Glomerular endothelial cell (primary cell): ENCODE measurements at regions not wholly inside any gene's neighbourhood (a gene's known extent, or its start where the extent isn't known, plus 50 kb on each side); places are given as distances from the start of the nearest gene placed in this dataset.
"Not testable (repeated sequence)": the region's sequence is repeated elsewhere in the genome, so short reads cannot be mapped to it uniquely, and the experiment has no call there.

Experiments used
- DNase-seq: peaks from one replicate; pipeline ENCODE4 v3.0.0-alpha.2; 2011; ENCODE audit warnings: low read depth, low spot score; ENCODE audit errors: extremely low read depth

DNA sequence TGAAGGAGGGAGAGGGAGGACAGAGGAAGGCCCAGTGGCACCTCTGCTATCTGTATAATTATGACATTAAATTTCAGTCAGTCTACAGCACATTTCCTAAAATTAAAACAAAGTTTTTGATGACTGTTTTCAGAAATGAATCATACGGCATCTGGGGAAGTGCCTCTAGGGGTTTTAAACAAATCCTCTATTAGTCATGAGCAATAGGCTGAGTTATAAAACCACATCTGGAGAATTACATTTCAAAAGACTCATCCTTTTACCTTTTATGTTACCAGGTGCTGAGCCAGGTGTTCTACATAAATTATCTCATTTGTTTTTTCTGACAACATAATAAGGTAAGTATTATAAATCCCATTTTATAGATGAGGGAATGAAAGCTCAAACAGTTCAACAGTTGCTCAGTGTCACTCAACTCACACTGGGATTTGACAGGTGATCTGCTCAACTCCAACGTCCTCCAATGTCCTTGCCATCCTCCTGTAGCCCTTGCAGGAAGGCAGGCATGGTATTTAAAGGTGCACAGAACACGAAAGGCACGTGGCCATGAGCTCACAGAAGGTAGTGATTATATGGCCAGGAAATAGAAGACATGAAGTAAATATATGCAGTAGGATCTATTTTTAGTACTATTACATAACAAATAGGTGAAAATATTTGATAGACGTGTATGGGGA, 184.2 kb upstream of the MAN1A1 start:
- no peak for DNase-seq

DNA sequence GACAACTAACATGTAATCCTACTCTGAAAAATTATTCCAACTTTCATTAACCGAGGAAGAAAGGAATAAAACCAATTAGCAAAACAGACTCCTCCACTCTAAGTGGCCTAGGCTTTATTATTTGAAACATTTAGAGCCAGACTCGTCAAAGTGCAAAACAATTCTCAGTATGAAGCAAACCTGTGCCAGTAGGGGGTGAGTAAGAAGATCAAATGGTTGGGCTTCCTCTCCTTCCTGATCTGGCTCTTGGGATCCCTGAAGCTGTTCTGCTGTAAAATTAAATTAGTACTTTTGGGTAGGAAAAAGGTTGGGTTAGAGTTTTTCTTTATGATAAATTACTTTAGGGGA, 177.6 kb upstream of the MAN1A1 start:
- DNase-seq = no peak

DNA sequence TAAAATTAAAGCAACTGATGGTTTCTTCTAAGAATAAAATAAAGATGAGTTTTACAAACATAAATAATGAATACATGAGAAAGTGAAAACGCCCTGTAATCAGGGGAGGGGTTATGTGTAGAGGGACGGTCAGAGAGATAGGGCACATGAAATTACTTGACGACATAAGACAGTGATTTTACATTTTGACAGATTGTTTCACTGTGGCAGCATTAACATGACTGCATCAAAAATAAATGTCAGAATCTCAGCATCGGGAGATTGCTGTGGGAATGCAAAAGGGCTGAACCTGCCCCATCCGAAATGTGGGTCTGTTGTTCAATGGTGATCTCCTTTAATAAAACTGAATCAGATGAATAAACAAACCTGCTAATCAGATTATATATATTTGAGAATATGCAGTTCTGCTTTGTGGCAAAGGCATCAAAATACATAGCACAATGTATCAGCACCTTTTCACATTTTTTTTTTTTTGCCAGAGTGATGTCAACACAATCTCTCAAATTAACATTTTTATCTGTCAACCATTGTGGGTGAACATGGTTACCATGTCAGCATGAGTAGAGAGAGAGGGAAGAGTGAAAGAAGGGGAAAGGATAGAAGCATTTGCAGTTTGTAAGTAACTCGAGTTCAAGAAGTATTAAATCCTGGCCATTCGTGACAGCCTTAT, 177.1 kb upstream of the MAN1A1 start:
- no peak for DNase-seq

DNA sequence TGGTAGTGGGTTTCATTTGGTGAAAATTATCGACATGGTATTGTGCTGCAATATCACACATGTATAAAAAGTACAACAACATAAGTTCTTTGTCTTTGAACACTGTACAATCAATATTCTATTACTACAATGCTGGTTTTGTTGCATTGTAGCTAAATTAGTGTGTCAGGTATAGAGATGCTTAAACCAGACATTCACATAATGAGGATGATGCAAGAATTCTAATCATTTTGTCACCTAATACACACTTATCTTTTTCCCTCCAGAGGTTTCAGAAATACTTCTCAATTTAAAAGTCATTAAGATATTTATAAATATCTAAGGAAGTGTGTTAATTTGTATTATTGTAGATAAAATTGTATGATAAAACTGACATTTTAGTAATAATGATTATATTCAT, 174.8 kb upstream of the MAN1A1 start:
- no peak for DNase-seq

DNA sequence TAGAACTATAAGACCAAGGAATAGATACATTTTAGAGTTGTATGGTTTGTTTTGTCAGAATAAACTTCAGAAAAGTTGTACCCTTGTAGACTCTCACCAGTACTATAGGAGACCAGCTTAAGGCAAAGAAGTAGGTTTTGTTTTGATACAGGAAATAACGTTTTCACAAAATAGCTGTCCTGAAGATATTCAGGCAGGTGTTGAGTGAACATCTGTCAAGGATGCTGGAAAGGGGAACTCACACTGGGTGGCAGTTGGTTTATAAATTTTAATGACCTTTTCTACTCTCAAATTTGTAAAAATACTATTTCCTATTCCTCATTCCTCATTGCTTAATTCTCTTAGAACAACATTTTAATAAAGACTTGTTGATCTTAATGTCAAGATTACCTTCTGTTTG, 174.0 kb upstream of the MAN1A1 start:
- DNase-seq = no peak

DNA sequence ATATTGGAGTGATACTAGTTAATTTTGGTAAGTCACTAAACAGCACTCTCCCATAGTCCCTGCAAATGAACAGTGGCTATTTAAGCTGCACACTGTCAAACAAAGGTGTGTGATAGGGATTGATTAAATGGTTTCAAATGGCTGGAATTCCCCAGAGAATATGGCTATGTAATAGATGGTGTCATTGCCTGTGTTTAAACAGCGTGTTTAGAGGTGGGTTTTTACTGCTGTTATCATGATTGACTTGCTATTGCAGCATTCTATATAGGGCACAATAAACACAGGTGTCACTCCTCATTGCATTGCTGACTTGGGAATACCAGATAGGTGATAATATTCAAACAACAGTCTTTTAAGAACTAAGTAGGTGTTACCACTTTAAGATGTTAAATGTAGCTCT, 171.7 kb upstream of the MAN1A1 start:
- DNase-seq = no peak

DNA sequence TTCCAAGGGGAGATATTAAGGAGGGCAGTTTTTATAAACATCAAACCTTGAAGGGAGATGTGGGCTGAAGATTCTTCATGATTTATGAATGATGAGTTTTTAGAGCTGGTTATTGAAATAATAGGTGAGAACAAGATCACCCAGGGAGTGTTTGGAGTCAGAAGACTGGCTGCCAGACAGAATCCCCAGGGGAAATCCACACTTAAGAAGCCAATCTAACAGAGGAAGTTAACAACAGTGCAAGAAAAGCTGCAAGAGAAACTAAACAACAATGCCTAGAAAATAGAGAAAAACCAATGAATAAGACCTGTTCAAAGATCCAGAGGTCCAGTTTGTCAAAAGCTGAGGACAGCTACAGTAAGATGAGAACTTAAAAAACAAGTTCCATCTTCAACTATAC, 167.9 kb upstream of the MAN1A1 start:
- DNase-seq = no peak

DNA sequence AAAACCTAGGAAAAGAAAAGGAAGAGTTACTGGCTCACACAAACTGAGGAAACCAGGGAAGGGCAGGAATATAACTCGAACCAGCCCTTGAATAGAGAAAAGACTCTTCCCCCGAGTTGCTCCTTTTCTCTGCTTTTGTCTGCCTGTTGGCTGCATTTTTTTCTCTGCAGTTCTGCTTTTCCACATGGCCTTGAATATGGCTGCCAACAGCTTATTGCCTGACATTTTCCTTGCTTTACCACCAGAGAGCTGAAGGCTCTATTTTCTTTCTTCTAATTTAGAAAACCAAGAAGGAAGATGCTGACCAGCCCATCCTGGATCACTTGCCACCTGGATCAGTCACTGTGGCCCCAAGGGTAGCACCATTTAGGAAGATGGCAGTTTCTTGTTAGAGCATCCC, 164.8 kb upstream of the MAN1A1 start:
- no peak for DNase-seq

DNA sequence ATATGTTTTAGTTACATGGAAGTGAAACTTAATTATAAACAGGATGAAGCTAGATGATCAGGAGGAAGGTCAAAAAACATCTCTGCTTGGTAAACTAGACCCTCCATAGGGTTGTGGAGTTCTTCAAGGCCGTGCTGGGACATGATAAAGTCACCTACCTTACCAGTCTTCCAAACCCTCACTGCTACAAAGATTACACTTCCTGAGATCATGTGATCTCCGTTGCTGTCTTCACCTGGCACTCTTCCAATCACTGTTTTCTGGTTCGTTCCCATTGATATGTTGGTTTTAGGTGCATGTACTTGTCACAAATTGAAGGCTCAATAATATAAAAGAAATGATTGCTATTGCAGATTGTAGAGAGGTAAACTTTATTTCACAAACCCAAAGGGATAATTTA, 161.5 kb upstream of the MAN1A1 start:
- no peak for DNase-seq

DNA sequence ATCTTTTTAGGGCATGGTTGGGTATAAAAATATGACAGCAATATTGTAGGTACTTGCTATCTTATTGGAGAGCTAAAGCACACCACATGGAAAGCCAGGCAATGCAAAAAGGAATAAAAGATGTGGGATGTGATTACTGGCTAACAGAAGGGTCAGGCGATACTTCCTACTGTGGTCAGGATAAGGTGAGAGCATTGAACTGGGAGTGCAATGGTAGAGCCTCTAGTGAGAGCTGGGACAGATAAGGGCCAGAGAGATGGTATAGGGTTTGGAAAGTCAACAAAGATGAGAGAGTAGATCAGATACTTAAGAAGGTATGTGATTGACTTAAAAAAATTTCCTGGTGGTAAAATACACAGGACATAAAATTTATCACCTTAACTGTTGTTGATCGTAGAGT, 160.7 kb upstream of the MAN1A1 start:
- DNase-seq = no peak

DNA sequence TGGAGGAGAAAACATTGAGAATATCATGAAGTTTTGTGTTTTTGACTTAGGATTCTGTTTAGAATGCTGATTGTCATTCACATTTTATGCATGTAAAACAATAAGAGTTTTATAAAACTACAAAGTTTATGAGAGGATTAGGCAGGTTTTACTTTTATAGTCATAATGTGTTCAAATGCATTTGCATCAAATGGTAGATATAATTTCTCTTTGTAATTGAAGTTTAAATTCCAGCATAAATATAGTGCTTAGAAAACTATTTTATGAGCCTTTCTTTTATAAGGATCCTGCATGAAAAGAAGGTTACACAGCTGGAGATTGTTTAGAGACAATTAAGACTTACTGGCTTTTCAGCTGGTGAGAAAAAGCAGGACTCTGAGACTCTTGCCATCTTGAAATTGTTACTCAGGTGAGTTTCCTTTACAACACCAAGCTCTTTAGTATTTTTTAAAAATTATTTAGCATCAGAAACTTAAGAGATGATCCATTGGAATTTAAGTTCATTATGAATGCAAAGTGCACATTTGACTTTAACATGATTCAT, 157.1 kb upstream of the MAN1A1 start:
- no peak for DNase-seq

DNA sequence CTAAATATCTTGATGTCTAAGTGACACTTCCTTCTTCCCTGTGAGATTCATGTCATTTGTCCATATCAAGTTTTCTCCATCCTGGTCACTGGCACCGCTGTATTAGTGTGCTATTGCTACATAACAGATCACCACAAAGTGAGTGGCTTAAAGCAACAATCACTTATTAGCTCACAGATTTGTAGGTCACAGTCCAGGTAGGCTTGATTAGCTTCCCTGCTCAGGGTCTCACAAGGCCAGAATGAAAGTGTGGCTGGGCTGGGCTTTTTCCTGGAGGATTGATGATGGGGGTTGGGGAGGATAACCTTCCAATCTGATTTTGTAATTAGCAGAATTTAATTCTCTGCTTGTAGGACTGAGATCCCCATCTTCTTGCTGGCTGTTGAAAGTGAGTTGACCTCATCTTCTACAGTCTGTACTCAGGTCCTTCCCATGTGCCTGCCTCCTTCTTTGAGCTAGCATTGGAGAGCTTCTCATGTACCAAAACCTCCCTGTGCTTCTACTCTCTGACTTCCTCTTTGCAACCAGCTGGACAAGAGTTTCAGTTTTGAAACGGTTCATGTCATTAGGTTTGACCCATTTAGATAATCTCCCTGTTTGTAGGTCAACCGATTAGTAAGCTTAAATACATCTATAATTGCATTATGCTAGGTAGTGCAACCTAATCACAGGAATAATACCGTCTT, 152.4 kb upstream of the MAN1A1 start:
- DNase-seq = no peak

DNA sequence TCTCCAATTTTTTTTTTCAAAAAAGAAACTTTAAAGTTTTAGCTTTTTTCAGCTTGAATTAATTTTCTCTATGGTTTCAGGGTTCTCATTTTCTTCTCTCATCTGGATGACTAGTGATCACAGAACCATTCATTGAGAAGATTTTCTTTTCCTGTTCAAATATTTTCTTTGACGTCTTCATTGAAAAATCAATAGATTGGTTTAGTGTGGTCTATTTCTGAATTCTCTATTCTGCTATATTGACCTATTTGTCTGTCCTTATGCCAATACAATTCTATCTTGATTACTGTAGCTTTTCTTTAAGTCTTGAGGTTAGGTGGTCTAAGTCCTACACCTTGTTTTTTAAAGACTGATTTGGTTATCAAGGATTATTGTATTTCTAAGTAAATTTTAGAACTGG, 150.2 kb upstream of the MAN1A1 start:
- no peak for DNase-seq

DNA sequence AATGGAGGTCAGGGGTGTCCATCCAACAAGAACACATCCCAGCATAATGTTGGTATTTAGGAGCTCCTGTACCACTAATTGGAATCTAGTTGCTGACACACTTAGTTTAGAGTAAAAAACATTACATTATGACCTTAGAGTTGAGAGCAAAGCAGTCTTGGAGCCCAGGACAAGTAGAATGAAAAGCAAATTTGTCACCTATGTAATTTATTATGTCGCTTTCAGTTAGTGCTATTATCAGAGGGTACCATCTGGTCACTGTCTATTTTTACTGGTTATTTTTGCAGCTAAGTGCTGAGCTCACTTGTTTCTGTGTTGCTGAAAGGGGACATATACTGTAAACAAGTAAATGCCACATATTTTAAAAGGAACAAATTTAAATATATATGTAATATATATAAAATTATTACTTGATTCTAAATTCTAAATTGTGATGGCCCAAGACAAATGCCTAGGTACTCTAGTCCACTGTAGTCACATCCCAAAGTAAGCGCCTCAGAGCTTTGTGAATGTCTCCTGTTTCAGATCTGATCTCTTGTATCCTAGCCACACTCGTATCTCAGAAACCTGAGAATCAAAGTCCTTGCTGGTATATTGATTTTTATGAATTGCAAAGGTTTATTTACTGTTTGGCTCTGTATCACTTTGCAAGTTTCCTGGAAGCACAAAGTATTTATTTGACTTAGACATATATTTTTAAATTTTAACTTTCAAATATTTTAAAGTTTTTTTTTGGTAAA, 148.6 kb upstream of the MAN1A1 start:
- DNase-seq = no peak

DNA sequence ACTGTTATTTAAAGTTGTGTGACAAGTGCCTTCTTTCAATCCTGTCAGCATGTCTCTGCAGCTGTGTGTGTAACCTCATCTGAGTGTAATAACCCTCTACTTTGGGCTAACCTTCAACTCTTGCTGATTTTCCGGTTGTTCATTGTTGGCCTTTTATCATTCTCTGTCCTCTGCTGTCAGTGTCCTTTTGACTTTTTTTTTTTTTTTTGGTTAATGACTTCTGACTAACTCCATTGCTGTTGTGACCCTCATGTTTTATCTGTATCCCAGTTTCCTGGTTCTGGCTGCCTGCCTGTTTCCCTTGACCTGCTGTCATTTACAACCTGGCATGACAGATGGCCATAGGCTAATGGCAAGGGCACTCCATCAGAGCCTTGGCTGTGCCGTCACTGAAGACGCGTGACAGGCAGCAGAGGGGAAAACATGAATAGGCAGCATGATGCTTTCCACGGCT, 145.7 kb upstream of the MAN1A1 start:
- no peak for DNase-seq

DNA sequence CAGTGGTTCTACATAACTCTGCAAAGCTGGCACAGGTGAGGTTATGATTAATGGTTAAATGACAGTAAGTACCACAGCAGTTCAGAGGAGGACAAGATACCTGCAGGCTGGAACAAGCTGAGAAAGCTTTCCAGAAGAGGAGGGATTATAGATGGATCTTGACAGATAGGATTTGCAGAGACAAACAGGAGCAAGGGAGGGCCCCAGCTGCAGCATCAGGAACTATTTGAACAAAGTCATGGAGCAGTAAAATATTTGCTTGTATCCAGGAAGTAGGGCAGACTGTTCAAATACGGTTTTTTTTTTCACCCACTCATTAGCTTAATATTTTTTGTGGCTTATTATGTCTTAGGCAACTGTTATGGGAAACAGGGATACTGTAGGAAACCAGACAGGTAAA, 144.4 kb upstream of the MAN1A1 start:
- no peak for DNase-seq

DNA sequence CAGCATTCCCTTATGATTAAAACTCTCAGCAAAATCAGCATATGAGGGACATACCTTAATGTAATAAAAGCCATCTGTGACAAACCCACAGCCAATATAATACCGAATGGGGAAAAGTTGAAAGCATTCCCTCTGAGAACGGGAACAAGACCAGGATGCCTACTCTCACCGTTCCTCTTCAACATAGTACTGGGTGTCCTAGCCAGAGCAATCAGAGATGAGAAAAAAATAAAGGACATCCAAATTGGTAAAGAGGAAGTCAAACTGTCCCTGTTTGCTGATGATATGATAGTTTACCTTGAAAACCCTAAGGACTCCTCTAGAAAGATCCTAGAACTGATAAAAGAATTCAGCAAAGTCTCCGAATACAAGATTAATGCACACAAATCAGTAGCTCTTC, 141.6 kb upstream of the MAN1A1 start:
- DNase-seq = not testable (repeated sequence)

DNA sequence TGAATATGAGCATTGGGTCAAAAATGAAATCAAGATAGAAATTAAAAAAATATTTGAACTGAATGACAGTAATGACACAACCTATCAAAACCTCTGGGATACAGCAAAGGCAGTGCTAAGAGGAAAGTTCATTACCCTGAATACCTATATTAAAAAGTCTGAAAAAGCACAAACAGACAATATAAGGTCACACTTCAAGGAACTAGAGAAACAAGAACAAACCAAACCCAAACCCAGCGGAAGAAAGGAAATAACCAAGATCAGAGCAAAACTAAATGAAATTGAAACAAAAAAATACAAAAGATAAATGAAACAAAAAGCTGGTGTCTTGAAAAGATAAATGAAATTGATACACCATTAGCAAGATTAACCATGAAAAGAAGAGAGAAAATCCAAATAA, 140.5 kb upstream of the MAN1A1 start:
- DNase-seq = not testable (repeated sequence)

DNA sequence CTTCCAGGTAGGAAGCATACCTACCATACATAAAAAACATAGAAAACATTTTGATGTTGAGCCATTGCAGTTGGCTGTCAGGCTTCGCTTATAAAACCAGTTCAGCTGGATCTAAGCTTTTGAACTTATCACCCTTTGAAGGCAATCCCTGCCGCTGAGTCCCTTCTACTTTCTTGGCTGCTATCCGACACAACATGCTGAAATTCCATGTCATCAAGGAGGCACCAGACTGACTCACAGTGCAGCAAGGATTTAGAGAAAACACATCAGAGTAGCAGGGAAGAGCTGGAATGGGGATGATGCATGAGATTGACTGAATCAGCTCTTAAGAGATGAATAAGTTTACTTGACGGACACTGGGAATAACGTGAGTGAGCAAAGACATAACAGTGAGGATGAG, 135.0 kb upstream of the MAN1A1 start:
- no peak for DNase-seq

DNA sequence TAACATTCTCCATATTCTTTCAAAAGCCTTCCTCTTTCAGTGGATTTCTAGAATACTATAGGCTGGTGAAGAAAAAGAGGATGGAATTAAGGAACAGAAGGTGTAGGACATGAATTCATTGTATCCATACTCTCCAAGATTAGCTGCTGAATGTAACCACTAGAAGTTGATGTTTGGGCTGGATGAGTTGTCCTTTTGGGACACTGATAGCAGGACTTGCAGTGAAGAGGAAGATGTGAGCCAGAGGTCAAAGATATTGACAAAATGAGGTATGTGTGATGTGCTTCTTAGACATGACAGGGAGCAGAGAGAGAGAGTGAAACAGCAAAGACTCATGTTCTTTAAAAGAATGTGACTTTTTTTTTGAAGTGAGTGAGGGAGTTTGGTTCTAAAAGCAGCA, 134.3 kb upstream of the MAN1A1 start:
- DNase-seq = no peak

DNA sequence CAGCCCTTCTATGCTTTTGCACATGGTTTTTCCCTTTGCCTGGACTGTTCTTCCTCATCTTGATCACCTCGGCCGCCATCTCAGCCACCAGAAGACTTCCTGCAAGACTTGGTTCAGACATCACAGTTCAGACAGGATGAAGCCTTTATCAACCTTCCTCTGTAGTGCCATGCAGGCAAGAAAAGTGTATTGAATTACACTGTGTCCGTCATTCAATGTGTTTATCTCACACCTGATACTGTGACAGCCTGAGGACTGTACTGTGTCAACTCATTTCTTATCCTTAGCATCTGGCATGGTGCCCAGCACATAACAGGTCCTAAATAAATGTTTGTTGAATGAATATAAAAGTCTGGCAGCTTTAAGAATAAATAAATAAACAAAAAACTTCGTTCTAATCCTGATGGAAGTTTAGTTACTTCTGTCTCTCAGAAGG, 133.3 kb upstream of the MAN1A1 start:
- DNase-seq = no peak
